Rectal smooth muscle tissue (tissue), 1 donor: ENCODE measurements at regions not wholly inside any gene's neighbourhood (a gene's known extent, or its start where the extent isn't known, plus 50 kb on each side); places are given as distances from the start of the nearest gene placed in this dataset.

ENCODE experiments used
- H3K27ac ChIP-seq: one replicate; pipeline ENCODE4 v1.7.0; 2013; ENCODE audit warnings: low read depth, low read length, inconsistent platforms
- H3K27me3 ChIP-seq: one replicate; pipeline ENCODE4 v1.7.0; 2013; ENCODE audit warnings: low read length; ENCODE audit not compliant: control insufficient read depth, insufficient read depth
- H3K36me3 ChIP-seq: one replicate; pipeline ENCODE4 v1.7.0; 2013; ENCODE audit warnings: low read length; ENCODE audit not compliant: control insufficient read depth, insufficient read depth
- H3K4me1 ChIP-seq: one replicate; pipeline ENCODE4 v1.7.0; 2013; ENCODE audit warnings: low read length; ENCODE audit not compliant: control insufficient read depth, insufficient read depth
- H3K4me3 ChIP-seq: one replicate; pipeline ENCODE4 v1.7.0; 2013; ENCODE audit warnings: low read length
- H3K9ac ChIP-seq: one replicate; pipeline ENCODE4 v1.7.0; 2013; ENCODE audit warnings: low read length

DNA sequence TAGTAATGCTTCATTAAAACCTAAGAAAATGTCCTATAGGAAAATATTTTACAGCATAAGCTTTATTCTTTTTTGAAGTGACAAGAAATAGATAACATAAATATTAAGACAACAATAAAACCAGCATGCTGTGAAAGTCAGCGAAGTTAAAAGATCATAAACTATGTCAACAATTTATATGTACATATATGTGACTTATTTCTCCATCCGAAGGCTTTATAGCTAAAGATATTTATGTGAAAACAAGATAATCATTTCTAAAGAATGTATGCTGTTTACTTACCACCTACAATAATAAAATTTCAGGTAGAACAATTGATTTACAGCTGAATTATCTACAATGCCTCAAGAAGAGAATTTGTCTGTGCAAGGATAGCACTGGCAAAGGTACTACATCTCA, 283.4 kb downstream of the CRPPA start:
- no peak overlapping the region for H3K9ac ChIP-seq
- no peaks in the 10 kb centered on the region for H3K27me3 ChIP-seq
- no peak overlapping the region for H3K27ac ChIP-seq
- no peak overlapping the region for H3K4me3 ChIP-seq
- no peaks in the 10 kb centered on the region for H3K36me3 ChIP-seq
- H3K4me1 ChIP-seq = no peaks in the 10 kb centered on the region

- Histone ChIP-seq H3K4me1 (no peaks in the 10 kb centered on the region), H3K4me3 (no peak overlapping the region), H3K36me3 (no peaks in the 10 kb centered on the region), H3K9ac (no peak overlapping the region), H3K27ac (no peak overlapping the region), H3K27me3 (no peaks in the 10 kb centered on the region)
Observed at GRCh38 chr7:16136896-16137295, 284.4 kb downstream of the CRPPA start.

DNA sequence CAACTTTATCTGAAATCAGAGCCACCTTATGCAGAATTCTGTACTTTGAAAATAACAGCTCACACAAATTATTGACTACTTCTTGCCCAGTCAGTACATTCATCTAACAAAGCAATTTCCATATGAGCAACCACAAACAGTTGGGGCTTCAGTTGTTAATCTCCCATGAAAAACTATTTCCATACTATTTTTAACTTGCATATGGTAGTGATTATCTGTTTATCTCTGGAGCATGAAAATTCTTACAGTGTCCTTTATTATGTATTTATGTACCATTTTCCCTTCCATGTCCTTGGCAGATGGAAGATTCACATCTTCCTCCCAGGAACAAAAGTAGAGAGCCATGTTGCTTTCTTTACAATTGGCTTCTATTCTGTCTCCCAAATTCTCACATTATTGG, 285.7 kb downstream of the CRPPA start:
- Histone ChIP-seq H3K4me1 (no peaks in the 10 kb centered on the region), H3K4me3 (no peak overlapping the region), H3K27me3 (no peaks in the 10 kb centered on the region), H3K36me3 (no peaks in the 10 kb centered on the region), H3K27ac (no peak overlapping the region), H3K9ac (no peak overlapping the region)

- no peak overlapping the region for H3K4me3 ChIP-seq
- H3K27me3 ChIP-seq = no peaks in the 10 kb centered on the region
- H3K4me1 ChIP-seq = no peaks in the 10 kb centered on the region
- no peak overlapping the region for H3K27ac ChIP-seq
- H3K36me3 ChIP-seq = no peaks in the 10 kb centered on the region
- H3K9ac ChIP-seq = no peak overlapping the region
Observed at GRCh38 chr7:16130111-16131110, 290.9 kb downstream of the CRPPA start.

DNA sequence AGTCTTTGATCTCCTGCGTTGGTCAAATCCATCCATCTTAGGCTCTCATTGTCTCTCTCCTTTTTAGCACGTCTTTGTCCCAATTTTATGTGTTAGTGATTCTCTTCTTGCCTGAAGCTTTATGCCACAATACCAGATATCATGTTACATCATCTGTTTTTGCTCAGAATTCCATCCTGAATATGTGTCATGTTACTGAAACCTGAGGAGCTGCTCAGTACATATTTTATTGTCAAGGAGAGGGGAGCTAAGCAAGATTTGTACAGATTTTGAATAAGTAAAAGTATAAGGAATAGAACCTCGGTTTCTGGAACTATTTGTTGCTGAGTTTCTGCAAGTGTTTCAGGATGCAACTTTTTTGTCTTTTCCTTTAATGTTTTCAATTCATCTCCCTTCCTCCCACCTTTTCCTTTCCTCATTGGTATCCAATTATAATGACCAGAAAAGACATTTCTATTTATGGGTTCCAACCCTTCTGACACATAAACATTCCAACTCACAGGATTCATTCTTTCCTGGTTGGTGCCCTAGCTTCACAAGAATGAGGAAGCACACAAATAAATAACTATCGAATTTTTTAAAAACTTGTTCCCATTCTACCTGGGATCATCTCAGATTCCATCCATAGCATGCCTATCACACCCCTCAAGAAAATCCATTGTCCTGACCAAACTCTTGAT, 291.8 kb downstream of the CRPPA start:
- Histone ChIP-seq H3K27ac (no peak overlapping the region), H3K36me3 (no peaks in the 10 kb centered on the region), H3K4me3 (no peak overlapping the region), H3K9ac (no peak overlapping the region), H3K4me1 (no peaks in the 10 kb centered on the region), H3K27me3 (no peaks in the 10 kb centered on the region)

DNA sequence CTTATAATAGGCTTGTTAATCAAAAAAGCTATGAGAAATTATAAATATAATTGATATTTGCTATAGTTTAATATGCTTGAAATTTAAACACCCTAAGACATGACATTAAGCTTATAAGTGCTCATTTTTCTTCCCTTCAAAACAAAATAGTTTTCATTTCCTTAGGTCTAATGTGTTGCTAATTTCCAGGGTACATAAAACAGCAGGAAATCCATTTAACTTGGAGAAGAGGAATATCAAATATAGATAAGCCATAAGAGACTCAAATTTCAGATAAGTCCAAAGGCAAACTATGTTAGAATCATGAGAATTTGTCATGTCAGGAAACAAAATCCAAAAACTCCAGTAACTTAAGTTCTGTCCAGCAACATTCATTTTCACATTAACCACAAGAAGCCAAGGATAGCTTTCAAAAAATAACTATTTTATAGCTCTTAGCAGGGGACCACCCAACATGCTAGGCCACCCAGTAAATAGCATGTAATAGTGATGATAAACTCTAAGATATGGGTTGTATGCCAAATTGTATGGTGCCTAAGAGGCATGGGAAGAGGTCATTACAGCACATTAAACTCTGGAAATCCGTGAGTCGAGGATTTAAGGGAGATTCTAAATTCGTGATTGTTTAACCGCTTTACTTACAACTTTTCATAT, 298.1 kb downstream of the CRPPA start:
- no peak overlapping the region for H3K27ac ChIP-seq
- H3K4me1 ChIP-seq = no peaks in the 10 kb centered on the region
- H3K36me3 ChIP-seq = no peaks in the 10 kb centered on the region
- H3K4me3 ChIP-seq = no peak overlapping the region
- no peaks in the 10 kb centered on the region for H3K27me3 ChIP-seq
- H3K9ac ChIP-seq = no peak overlapping the region

- Histone ChIP-seq H3K27ac (no peak overlapping the region), H3K27me3 (no peaks in the 10 kb centered on the region), H3K9ac (no peak overlapping the region), H3K4me3 (no peak overlapping the region), H3K4me1 (no peaks in the 10 kb centered on the region), H3K36me3 (no peaks in the 10 kb centered on the region)
Observed at GRCh38 chr7:16121876-16122390, 299.4 kb downstream of the CRPPA start.

GRCh38 chr7:16115374-16115773, 306.0 kb downstream of the CRPPA start:
- Histone ChIP-seq H3K36me3 (no peaks in the 10 kb centered on the region), H3K4me3 (no peak overlapping the region), H3K9ac (no peak overlapping the region), H3K27me3 (no peaks in the 10 kb centered on the region), H3K4me1 (no peaks in the 10 kb centered on the region), H3K27ac (no peak overlapping the region)

DNA sequence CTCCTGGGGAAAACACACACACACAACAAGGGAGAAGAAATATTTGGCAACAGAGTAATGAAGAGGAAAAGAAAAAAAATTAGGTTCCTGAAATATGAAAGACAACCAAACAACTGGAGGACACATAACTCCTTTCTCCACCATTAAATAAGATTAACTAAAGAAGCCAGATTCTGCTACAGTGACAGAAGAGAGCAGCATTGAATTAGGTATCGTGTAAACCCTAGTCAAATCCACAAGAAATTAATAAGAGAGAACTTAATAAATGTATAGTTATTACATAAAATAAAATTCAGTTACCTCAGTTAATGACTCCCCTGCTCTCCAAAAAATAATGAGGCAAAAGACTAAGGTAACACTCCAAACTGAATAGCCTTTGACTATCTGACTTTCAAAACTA, 306.7 kb downstream of the CRPPA start:
- no peak overlapping the region for H3K9ac ChIP-seq
- no peak overlapping the region for H3K27ac ChIP-seq
- H3K36me3 ChIP-seq = no peaks in the 10 kb centered on the region
- no peaks in the 10 kb centered on the region for H3K4me1 ChIP-seq
- no peaks in the 10 kb centered on the region for H3K27me3 ChIP-seq
- no peak overlapping the region for H3K4me3 ChIP-seq

GRCh38 chr7:16114071-16114470, 307.3 kb downstream of the CRPPA start:
- no peaks in the 10 kb centered on the region for H3K27me3 ChIP-seq

DNA sequence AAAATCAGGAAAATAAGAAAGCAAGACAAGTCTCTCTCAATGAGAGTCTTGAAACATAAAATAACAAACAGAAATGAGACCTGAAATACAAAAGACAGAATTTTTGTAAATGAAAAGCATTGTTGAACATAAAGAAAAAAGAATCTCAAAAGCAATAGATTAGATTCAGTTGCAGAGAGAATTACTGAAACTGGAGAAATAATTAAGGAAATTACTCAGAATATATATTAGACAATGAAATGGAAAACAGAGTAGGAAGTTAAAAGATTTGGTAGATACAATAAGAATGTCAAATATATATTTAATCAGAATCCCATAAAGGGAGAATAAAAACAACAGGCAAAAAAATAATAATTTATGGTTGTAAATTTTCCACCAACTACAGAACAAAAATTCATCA, 308.3 kb downstream of the CRPPA start:
- Histone ChIP-seq H3K27me3 (no peaks in the 10 kb centered on the region), H3K4me1 (no peaks in the 10 kb centered on the region), H3K4me3 (no peak overlapping the region), H3K9ac (no peak overlapping the region), H3K27ac (no peak overlapping the region), H3K36me3 (no peaks in the 10 kb centered on the region)

More at GRCh38 chr7:16114071-16114470, 307.3 kb downstream of the CRPPA start:
- no peak overlapping the region for H3K4me3 ChIP-seq
- H3K9ac ChIP-seq = no peak overlapping the region
- H3K27ac ChIP-seq = no peak overlapping the region
- H3K36me3 ChIP-seq = no peaks in the 10 kb centered on the region
- H3K4me1 ChIP-seq = no peaks in the 10 kb centered on the region

GRCh38 chr7:16106869-16107268, 314.5 kb downstream of the CRPPA start:
- no peaks in the 10 kb centered on the region for H3K4me1 ChIP-seq
- no peak overlapping the region for H3K4me3 ChIP-seq
- H3K36me3 ChIP-seq = no peaks in the 10 kb centered on the region
- H3K9ac ChIP-seq = no peak overlapping the region
- no peaks in the 10 kb centered on the region for H3K27me3 ChIP-seq
- no peak overlapping the region for H3K27ac ChIP-seq
